NCI-H1694 (cell line): ENCODE measurements at regions not wholly inside any gene's neighbourhood (a gene's known extent, or its start where the extent isn't known, plus 50 kb on each side); places are given as distances from the start of the nearest gene placed in this dataset.
"Not testable (repeated sequence)": the region's sequence is repeated elsewhere in the genome, so short reads cannot be mapped to it uniquely, and the experiment has no call there.

Source experiments
- DNase-seq: peaks from one replicate; lab custom pipeline; 2025; lab: John Stamatoyannopoulos, UW

DNA sequence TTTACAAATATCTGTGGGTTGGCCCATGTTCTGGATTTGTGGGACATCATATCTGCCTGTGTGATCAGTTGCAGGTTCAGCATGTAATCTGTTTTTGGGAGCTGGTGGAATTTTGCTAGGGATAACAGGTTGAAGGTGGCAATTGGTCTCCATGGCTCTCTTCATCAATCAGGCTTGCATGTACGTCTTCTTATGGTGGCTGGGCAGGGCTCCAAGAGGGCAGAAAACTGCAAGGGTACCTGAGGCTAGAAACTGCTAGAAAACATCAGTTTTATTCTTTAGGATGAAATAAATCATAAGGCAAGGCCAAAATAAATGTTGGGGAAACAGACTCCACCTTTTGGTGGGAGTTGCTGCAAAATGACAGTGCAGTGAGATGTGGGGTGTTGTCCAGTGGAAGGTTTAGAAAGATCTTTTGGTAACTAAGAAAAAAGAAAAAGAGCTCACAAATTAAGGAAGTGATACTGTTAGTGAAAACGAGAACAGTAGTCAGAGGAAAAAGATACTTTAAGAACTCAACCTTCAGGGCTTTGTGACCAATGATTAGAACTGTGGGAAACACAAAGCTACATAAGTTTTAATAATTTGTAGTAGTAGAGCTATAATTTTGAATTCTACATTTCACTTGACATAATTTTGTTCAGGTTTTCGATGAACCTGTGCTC lies 300.7 kb upstream of the IZUMO3 start:
- DNase-seq: no peak

DNA sequence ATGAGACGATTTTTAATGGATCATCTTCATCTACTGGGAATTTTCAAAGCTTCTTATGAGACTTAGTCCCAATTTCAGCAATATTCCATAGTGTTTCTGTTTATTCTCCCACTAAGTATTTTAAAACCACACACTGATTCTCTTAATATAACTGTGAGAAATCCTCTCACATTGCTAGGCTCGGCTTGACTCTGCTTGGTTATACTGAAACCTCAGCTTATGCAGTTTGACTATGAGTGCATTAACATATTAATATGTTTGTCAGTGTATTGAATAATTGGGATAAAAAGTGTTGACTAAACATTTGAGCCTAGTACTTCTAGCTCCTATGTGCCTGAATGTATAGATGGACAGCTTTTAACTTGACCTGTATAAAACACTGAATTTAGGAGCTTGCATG lies 298.5 kb upstream of the IZUMO3 start:
- DNase-seq: no peak

DNA sequence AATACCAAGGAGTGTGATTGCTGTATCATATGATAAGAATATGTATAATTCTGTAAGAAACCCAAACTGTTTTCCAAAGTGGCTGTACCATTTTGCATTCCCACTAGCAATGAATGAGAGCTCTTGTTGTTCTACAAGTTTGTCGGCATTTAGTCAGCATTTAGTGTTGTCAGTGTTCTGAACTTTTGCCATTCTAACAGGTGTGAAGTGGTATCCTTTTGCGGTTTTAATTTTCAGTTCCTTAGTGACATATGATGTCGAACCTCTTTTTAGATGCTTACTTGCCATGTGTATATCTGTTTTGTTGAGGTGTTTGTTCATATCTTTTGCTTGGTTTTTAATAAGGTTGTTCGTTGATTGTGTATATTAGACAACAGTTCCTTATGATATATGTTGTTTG lies 296.3 kb upstream of the IZUMO3 start:
- DNase-seq: no peak

DNA sequence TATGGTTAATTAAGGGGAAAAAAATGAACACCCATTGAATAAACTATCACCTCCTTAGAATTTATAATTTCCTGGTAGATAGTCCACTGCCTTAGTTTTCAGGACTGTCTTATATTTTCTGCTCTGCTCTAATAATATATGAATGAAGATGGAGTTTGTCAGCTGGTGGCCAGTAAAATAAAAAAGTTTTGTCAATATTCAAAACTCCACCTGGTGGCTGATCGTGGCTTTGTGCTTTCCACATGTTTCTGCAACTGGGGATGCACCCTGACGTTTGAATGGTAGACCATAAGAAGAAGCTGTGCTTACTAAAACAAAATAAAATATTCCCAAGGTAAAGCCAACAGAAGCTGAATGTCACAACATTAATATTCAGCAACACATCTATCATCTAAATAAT lies 286.6 kb upstream of the IZUMO3 start:
- peak; percentile 20 for DNase-seq

DNA sequence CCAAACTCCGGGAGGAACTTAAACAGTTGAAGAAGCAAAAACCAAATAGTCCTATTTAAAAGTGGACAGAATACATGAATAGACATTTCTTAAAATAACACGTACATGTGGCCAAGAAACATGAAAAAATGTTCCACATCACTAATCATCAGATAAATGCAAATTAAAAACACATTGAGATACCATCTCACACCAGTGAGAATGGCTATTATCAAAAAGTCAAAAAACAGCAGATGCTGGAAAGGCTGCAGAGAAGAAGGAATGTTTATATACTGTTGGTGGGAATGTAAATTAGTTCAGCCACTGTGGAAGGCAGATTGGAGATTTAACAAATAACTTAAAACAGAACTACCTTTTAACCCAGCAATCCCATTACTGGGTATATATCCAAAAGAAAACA lies 283.0 kb upstream of the IZUMO3 start:
- no peak for DNase-seq

DNA sequence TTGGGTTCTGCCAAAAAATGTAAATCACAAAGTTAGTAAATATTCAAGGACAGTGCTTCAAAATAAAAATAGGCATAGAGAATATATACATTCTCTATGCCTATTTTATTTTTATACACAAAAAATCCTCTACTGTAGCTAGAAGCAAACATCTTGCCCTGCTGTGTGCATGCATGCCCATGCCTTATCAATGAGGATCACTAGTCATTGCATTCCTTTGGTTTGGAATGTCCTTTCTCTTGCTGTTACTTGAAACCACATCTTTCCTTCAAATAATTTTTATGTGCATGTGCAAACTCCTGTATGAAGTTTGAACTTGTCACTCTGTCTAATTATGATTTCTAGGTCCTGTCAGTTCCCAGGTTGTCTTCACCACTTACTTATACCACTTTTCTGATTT lies 278.9 kb upstream of the IZUMO3 start:
- no peak for DNase-seq

DNA sequence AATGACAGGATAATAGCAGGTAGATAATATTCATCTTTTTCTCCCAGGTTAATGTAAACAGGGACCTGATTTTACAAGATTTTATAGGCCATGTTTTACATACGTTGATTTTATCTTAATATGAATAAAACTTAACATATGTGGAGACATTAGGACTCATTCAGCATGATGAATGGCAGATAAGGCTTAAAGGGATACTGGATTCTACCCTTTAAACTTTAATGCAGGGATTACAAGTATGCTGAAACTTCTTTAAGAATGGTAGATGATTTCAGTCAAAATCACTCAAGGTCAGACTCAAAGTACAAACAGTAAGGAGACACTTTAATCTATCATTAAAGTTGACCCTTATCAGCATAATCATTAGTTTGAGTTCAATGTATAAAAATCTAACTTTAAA lies 274.5 kb upstream of the IZUMO3 start:
- DNase-seq: no peak

DNA sequence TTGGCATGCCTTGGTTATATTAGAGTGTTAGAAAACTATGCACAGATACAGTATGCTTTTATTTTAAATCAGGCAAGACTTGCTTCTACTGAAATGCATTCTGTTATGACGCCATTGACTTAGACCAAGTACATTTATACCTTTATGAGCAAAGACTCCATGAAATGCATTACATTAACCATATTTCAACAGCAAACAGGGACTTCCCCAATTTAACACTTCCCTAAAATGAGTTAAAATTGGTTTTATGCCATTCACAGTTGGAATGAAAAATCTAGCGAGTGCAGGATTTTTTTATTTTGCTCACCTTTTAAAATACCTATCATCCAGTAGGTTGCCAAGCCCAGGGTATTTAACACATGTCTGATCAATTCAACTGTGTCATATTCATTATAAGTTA lies 272.1 kb upstream of the IZUMO3 start:
- DNase-seq: no peak

DNA sequence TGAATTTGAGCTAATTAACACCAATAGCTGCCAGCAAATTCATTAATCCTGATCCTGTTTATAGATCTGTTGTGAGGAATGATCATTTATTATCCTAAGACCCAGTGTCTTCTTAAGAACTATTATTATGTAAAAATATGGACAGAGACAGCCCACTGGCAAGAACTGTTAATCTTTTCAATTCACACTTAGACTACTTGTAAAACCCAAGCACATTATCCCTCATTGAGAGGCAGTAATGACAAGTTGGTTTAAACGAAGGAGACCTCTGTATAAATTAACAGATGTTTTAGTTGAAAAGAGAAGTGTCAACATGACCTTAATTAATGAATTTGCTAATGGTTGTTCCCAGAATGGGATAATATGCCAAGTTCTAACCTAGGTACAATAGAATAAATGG lies 270.3 kb upstream of the IZUMO3 start:
- DNase-seq: no peak

DNA sequence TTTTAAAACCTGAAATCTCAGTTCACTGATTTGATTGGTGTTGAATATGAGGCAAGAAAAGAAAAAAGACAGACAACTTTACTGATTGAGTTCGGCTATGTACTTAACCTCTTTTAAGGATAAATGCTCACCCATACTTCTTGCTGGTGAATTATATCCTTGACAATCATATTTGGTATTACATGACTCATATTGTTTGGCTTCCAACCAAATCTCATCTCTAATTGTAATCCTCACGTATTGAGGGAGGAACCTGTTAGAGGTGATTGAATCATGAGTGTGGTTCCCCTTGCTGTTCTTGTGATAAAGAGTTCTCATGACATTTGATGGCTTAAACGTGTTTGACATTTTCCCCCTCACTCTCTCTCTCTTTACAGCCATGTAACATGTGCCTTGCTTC lies 255.6 kb upstream of the IZUMO3 start:
- DNase-seq: no peak

DNA sequence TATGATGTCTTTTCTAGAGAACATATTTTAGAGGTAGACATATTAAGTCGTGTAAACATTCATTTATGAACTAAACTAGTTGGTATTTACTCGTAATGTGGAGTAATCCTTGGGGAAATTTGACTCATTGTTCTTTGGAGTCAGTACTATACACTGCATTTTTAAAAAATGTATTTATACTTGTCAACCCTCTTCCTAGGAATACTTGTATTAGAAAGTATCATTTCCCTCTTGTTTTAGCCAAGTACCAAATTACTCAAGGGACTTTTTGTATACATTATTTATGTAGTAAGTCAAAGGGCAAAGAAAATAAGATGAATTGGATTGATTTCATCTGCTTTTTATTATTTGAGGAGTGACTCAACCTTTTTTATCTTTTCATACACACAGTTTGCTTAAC lies 248.1 kb upstream of the IZUMO3 start:
- no peak for DNase-seq

DNA sequence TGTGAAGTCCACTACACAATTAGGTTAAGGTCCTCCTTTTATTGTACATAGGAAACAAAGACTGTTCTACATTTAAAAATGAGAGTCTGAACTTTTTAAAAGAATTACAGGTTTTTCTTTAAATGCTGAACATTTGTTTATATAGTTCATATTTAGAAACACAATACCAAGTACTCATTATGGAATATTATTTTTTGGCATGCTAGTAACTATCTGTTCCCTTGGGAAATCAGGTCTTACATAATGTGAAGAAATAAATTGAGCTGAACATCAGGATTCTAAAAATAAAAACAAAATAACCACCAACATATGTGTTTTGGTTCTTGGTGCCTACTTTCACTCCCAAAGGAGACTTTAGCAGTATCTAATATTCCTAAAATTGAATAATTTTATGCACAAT lies 230.5 kb upstream of the IZUMO3 start:
- DNase-seq: no peak

DNA sequence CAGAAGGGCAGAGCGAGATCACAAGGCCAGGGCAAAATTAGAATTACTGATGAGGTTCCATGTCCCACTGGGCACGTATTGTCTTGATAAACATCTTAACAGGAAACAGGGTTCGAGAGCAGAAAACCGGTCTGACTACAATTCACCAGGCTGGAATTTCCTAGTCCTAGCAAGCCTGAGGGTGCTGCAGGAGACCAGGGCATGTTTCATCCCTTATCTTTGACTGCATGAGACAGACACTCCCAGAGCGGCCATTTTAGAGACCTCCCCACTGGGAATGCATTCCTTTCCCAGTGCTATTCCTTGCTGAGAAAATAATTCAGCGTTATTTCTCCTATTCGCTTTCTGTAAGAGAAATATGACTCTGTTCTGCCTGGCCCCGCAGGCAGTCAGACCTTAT lies 228.5 kb upstream of the IZUMO3 start:
- not testable (repeated sequence) for DNase-seq

DNA sequence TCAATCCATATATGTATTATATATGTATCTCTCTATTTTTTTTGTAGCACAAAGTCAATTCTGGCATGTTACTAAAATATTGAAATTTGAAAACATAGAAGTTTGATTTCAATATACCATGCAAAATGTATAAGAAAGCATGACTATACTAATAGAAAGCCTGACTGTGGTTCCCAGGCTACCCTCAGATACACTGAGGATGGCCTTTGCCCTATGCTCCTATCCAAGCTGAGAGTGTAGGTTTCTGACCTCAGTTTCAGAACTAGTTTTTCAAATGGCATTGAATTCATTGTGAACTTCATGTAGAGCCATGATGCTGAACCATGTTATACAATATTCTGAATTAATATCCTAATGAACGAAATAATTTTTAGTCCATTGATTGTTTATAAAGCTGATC lies 220.4 kb upstream of the IZUMO3 start:
- no peak for DNase-seq

DNA sequence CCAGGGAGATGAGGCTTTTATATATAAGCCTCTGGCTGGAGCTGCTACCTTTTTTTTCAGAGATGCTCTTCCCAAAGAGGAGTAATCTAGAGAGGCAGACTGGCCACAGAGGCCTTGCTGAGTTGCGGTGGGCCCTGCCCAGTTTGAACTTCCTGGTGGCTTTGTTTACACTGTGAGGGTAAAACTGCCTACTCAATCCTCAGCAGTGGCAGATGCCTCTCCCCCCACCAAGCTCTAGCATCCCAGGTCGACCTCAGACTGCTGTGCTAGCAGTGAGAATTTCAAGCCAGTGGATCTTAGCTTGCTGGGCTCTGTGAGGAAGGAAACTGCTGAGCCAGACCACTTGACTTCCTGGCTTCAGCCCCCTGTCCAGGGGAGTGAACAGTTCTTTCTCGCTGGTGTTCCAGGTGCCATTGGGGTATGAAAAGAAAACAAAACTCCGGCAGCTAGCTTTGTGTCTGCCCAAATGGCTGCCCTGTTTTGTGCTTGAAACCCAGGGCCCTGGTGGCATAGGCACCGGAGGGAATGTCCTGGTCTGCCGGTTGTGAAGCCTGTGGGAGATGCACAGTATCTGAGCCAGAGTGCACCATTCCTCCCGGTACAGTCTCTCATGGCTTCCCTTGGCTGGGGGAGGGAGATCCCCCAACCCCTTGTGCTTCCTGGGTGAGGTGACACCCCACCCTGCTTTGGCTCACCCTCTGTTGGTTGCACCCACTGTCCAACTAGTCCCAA lies 219.5 kb upstream of the IZUMO3 start:
- DNase-seq: no peak

DNA sequence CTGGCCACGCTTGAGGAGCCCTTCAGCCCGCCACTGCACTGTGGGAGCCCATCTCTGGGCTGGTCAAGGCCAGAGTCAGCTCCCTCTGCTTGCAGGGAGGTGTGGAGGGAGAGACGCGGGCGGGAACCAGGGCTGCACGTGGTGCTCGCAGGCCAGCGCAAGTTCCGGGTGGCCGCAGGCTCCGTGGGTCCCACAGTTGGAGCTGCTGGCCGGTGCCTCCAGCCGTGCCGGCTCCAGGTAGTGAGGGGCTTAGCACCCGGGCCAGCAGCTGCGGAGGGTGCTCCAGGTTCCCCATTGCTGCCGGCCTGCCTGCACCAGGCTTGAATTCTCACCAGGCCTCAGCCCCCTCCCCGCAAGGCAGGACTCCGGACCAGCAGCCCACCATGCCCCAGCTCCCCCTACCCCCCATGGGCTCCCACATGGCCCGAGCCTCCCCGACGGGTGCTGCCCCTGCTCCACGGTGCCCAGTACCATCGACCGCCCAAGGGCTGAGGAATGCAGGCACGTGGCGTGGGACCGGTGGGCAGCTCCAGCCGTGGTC lies 192.8 kb upstream of the IZUMO3 start:
- no peak for DNase-seq

DNA sequence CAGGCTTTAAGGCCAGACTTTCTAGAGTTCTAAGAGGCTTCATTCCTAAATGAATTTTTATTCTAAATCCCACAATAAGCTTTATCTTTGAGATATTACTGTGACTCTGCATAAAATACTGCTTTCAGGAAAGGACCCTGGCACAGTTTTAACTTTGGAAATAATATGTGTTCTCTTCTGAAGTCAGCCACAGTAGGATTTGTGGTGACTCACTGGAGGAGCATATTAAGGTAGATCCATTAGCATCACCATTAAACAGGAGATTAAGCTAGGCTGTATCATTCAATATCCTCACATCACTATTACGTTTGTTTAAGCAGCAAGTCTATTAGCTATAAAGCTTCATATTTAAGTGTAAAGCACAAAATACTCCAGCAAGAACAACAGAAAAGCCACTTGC lies 186.1 kb upstream of the IZUMO3 start:
- no peak for DNase-seq

DNA sequence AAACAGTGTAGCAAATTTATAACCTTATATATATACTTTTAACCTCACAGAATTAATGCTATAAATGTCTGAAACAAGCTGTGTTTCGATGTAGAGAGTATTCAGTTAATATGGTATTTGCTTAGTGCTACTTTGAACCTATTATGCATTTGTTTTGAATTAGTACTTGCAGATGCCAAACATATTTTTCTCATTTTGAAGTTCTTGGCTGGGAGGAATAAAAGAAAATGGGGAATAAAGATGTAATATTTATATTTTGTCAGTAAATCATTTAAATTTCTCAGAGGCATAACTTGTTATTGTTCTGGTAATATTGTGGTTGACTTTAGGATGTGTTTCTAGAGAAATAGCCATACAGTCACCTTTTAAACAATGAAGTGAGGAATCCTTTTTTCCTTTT lies 175.9 kb upstream of the IZUMO3 start:
- DNase-seq: no peak

DNA sequence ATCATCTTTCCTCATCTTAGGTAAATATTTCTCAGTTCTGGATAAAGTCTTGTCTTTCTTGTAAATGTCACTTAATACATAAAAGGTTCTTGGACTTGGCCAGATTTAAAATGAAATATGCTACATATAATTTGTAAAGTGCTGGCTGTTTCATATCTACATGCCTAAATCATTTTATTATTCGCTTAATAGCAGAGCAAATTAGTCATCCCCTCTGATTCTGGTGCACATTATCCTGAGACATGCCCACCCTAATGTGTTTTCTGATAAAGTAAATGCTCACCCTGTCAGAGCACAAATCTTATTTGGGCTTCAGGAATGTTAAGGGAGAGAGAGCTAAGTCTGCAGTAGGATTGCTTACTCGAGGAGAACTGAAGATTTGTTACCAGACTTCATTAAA lies 166.5 kb upstream of the IZUMO3 start:
- no peak for DNase-seq

DNA sequence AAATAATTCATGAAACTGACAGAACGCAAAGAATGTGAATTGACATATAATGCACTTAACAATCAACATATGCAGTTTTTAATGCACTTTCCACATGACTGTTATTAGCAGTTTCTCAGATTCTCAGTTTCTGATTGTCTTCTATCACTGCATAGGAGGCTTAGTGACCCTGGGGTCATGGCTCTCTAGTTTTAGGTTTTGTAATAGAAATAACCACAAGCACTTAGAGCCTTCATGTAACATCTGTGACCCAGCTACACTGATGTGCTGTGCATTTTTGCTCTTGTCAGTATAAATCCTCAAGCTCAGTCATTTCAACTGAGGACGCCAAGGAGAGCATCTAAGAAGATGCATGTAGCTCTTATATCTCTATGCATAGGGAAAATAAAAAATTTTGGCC lies 163.1 kb upstream of the IZUMO3 start:
- DNase-seq: no peak

DNA sequence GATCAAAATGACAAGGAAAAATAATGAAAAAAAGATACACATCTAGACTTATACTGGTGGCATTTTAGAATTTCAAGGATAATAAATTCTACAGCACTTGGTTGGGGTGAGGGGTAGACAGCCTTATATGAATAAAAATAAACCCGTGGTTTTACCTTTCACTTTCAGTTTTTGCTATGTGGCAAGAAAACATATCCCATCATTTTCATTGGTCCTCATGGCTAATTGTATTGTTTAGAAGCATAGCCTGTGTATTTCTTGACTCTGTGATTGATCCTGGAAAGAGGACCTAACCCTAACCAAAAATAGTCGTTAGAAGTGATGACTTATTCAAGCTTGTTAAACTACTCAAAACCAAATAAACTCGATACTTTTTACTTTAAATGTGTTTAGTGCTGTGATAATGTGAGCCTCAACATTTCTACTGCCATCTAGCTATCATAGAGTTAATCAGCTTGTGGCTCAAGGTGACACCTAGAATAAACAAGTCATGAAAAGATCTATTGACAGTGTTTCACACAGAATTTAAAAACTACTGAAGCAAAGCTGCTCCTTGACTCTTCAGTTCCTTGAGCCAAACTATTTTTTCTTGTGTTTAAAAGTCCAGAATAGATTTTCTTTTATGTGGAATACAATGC lies 153.3 kb upstream of the IZUMO3 start:
- DNase-seq: no peak

DNA sequence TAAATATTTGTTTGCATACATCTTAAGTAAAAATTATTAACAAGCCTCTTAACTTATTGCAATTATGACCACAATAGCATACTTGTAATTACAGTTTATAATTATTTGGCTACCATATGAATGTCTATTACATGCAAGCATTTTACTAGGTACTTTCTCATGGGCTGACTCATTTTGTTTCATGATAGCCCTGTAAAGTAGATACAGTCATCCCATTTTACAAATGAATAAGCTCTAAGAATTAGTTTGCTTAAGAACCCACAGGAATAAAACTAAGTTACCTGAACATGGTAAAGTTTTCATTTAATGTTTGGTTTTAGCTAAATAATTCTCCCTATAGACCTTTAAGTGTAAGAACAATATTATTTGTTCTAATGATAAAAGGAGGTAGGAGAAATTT lies 126.6 kb upstream of the IZUMO3 start:
- no peak for DNase-seq

DNA sequence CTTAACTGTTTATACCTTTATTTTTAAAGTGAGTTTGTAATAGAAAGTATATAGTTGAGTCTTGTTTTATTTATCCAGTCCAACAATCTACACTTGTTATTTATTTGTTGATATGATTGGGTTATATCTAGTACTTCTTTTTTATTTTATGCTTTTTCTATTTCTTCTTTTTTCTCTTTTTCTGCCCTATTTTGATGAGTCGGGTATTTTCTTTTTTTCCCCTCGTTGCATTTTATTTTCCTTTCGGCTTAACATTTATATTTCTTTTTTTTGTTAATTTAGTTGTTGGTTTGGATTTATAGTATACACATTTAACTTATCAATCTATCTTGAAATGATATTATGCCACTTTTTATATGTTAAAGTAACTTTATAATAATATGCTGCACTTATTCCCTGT lies 111.7 kb upstream of the IZUMO3 start:
- no peak for DNase-seq
